HFF-Myc (cell line): ENCODE measurements at regions not wholly inside any gene's neighbourhood (a gene's known extent, or its start where the extent isn't known, plus 50 kb on each side); places are given as distances from the start of the nearest gene placed in this dataset.
A peak's percentile ranks its signal among the peaks of the same experiment; 100 is the strongest.

ENCODE experiments used
- DNase-seq: peaks from one replicate; pipeline ENCODE4 v3.0.0-alpha.2; 2011; ENCODE audit warnings: low read depth; ENCODE audit errors: extremely low read depth
- H3K4me3 ChIP-seq: replicated peaks from 2 replicates; pipeline ENCODE4 v1.5.1; 2011; ENCODE audit warnings: low read depth, mild to moderate bottlenecking, control low read depth, low read length
- CTCF ChIP-seq: IDR thresholded peaks from 2 replicates; pipeline ENCODE4 v1.5.1; 2012; ENCODE audit warnings: mild to moderate bottlenecking, low read depth, low read length, control low read depth; ENCODE audit errors: missing control alignments

GRCh38 chr3:117084739-117085270 lies 375.2 kb downstream of the TUSC7 start:
- no peak for TF ChIP-seq CTCF
- no peak for DNase-seq
- H3K4me3 ChIP-seq: no peak overlapping the region

GRCh38 chr3:117091676-117092075 lies 382.1 kb downstream of the TUSC7 start:
- TF ChIP-seq CTCF: no peak

GRCh38 chr3:117096549-117096948 lies 387.0 kb downstream of the TUSC7 start:
- DNase-seq: no peak
- H3K4me3 ChIP-seq: no peak overlapping the region
- TF ChIP-seq CTCF: no peak

More at GRCh38 chr3:117091676-117092075, 382.1 kb downstream of the TUSC7 start:
- no peak overlapping the region for H3K4me3 ChIP-seq
- no peak for DNase-seq

GRCh38 chr3:117097351-117097750 lies 387.8 kb downstream of the TUSC7 start:
- H3K4me3 ChIP-seq: no peak overlapping the region
- TF ChIP-seq CTCF: no peak
- DNase-seq: no peak

GRCh38 chr3:117101697-117102096 lies 392.1 kb downstream of the TUSC7 start:
- no peak for DNase-seq
- no peak overlapping the region for H3K4me3 ChIP-seq
- TF ChIP-seq CTCF: no peak

GRCh38 chr3:117102426-117102825 lies 392.8 kb downstream of the TUSC7 start:
- no peak overlapping the region for H3K4me3 ChIP-seq
- no peak for TF ChIP-seq CTCF
- DNase-seq: no peak

GRCh38 chr3:117103675-117104074 lies 394.1 kb downstream of the TUSC7 start:
- DNase-seq: no peak
- no peak overlapping the region for H3K4me3 ChIP-seq
- TF ChIP-seq CTCF: peak; percentile 19
